Left renal pelvis (tissue), 4 donors: ENCODE measurements at regions not wholly inside any gene's neighbourhood (a gene's known extent, or its start where the extent isn't known, plus 50 kb on each side); places are given as distances from the start of the nearest gene placed in this dataset.
"Not testable (repeated sequence)": the region's sequence is repeated elsewhere in the genome, so short reads cannot be mapped to it uniquely, and the experiment has no call there.

ENCODE experiments used
- DNase-seq, 4 donors: peaks; one replicate each; pipeline ENCODE4 v3.0.0-alpha.2; 2013; ENCODE audit warnings: low read depth in 4 of 4, low spot score in 3 of 4

DNA sequence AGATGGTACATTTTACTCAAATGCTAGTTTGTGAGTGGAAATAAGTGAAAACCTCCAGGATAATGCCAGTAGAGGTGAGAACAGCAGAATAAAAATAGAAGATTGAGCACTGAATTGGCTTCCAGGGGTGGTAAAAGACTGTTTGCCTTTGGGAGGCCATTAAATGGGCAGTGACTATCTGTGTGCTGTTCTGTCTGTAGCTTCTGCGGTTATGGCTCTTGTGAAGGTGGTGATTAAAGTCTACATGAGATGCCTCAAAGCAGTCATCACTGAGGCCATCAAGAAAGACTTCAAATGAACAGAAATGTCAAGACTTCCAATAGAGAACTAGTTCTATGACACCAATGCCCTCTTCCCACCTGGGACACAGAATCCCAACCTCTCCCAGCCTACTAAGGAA, 108.8 kb downstream of the EFHB start:
- DNase-seq = no peak

- DNase-seq = no peak
Observed at GRCh38 chr3:19822805-19823204, 111.2 kb downstream of the EFHB start.

DNA sequence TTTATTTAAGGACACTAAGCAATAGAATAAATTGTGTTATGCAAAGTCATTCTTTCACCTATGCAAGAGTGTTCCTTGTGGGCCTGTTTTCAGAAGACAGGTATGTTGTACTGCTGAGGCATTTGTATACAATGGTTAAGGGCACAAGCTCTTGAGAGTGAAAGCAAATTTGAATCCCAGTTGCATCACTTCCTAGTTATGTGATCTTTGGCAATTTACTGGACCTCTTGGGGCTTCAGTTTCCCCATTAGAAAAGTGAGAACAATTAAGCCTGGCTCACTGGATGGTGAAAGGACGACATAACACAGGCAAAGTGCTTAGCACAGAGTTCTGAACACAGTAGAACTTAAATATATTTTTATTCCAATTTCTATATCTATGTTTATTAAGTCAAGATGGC, 117.4 kb downstream of the EFHB start:
- no peak for DNase-seq

- DNase-seq = no peak
Observed at GRCh38 chr3:19815805-19816204, 118.2 kb downstream of the EFHB start.

GRCh38 chr3:19813743-19814142, 120.3 kb downstream of the EFHB start:
- DNase-seq = not testable (repeated sequence)

GRCh38 chr3:19811689-19812088, 122.3 kb downstream of the EFHB start:
- DNase-seq = no peak

GRCh38 chr3:19808834-19809233, 125.2 kb downstream of the EFHB start:
- no peak for DNase-seq

GRCh38 chr3:19799887-19800286, 134.1 kb downstream of the EFHB start:
- DNase-seq = no peak

DNA sequence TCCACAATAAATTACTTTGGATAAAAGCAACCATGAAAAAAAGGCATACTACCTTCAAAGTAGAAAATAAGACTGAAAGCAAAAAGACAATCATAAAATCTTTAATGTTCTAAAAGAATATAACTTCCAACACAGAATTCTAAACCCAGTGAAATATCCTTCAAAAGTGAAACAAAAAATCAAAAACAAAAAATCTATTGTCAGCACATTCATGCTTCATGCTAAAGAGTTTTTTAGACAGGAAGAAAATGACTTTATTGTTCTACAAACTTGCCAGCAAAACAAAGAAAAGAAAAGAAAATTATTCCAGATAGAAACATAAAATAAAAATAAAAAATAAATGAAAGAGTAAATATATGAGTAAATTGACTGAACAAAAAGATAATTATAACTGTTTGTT, 134.9 kb downstream of the EFHB start:
- no peak for DNase-seq

- no peak for DNase-seq
Observed at GRCh38 chr3:19798324-19798723, 135.7 kb downstream of the EFHB start.

DNA sequence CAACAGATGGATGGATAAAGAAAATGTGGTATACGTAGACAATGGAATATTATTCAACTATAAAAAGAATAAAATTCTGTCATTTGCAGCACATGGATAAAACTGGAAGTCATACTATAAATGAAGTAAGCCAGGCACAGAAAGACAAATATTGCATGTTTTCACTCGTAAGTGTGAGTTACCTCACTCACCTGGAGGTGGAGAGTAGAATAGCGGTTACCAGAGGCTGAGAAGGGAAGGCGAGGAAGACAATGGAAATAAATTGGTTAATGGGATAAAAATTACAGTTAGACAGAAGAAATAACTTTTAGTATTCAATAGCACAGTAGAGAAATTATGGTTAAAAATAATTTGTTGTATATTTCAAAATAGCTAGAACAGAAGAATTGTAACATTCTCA, 141.6 kb downstream of the EFHB start:
- no peak for DNase-seq

DNA sequence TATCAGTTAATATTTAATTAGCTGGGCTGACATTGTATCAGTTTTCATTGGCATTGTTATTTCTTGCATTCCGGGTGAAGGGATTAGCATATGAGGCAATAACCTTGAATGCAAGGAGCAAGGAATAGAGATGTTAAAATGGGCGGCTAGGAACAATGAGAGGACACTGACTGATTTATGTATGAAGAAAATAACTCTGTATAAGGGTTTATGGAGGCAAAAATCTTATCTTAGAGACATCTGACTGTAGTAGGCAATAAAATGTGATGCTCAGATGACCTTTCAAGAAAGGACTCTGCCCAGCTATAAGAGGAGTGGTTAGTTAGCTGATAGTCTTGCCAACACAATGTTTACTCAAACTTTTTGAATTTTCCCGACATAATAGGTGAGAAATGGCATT, 158.3 kb downstream of the EFHB start:
- no peak for DNase-seq

DNA sequence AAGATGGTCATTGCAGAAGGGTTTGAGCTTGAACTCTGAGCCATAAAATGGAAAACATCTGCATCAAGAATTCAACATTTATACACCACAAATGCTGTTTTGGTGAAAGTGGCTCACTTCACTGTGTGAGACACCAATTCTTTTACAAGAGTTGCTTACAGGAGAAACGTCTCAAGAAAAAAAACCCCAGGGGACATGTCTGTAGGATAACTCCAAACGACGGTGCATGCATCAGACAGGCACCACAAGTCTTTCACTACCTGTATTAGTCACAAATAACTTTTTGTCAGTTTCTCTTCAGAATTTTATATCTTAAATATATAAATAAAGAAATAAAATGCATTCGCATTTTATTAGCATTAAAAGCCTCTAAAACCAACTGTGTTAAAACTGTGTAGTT, 164.3 kb downstream of the EFHB start:
- no peak for DNase-seq

DNA sequence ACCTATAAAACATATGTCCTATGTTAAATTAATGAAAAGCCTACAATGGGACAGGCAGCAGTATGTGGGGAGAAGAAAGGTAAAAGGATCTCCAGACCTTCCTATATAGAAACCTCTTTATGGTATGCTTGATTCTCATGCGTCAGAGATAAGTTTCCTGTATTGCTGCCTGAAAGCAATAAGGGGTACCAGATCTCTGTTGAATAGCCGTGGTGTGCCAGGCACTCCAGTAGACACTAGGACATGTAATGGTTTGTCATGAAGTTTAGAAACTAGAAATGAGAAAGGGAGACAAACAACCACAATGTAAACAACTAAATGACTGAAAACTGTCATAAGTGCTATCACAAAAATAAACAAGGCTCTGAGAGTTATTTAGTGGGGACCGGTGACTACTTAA, 168.1 kb downstream of the EFHB start:
- no peak for DNase-seq

GRCh38 chr3:19757773-19758172, 176.2 kb downstream of the EFHB start:
- no peak for DNase-seq

GRCh38 chr3:19749448-19750017, 184.5 kb downstream of the EFHB start:
- DNase-seq = no peak

GRCh38 chr3:19748782-19749447, 185.1 kb downstream of the EFHB start:
- DNase-seq = no peak

GRCh38 chr3:19744047-19744446, 190.0 kb downstream of the EFHB start:
- DNase-seq = no peak

- no peak for DNase-seq
Observed at GRCh38 chr3:19742935-19743334, 191.1 kb downstream of the EFHB start.

- DNase-seq = no peak
Observed at GRCh38 chr3:19739504-19739903, 194.5 kb downstream of the EFHB start.

DNA sequence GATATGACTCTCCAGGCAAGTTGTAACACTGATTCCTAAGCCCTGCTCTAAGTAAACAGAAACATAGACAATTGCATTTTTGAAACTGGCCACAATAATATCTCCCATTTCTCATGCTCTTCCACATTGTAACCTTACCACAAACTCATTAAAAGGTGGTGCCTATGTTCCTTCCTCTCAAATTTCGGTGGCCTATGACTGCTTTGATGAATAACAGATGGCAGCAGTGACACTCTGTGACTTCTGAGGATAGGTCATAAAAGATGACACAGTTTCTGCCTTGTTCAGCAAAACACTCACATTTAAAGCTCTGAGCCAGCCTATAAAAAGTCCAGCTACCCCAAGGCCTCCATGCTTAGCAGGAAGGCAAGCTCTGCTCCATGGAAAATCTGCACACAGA, 195.2 kb downstream of the EFHB start:
- DNase-seq = peak in 1 of 4 donors; percentile 8

DNA sequence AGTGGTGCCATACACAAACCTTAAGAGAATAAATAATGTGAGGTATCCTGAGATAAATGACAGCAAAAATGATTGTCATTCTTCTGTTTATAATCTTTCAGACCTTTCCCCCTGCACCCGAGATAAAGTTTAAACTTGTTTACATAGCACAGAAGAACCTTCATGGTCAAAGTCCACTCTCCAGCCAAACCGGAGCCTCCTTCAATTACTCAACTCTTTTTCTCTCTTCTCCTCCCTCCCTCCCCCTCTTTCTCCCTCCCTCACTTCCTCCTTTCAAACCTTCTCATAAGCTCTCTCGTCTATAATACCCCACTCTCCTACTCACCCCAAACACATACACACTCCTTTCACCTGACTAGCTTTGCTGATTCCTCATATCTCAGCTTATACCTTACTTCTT, 198.9 kb downstream of the EFHB start:
- no peak for DNase-seq

GRCh38 chr3:19734453-19734852, 199.6 kb downstream of the EFHB start:
- DNase-seq = no peak
